Omental fat pad (tissue), 3 donors: ENCODE measurements at regions not wholly inside any gene's neighbourhood (a gene's known extent, or its start where the extent isn't known, plus 50 kb on each side); places are given as distances from the start of the nearest gene placed in this dataset.

Source experiments
- ATAC-seq: fragments of 150-250 bp; one replicate; pipeline ENCODE4 v1.9.1; 2016; ENCODE audit warnings: mild to moderate bottlenecking, moderate library complexity; ENCODE audit not compliant: low FRiP score
- DNase-seq: peaks from one replicate; pipeline ENCODE4 v3.0.0-alpha.2; 2019; ENCODE audit warnings: low spot score
- TF ChIP-seq, protein P1 (sequence below), 3 donors: fragments of 450-650 bp; IDR thresholded peaks; one replicate each; pipeline ENCODE4 v1.5.1; 2016 to 2017; ENCODE audit warnings: antibody characterized with exemption in 3 of 3, mild to moderate bottlenecking in 3 of 3, moderate library complexity in 2 of 3

DNA sequence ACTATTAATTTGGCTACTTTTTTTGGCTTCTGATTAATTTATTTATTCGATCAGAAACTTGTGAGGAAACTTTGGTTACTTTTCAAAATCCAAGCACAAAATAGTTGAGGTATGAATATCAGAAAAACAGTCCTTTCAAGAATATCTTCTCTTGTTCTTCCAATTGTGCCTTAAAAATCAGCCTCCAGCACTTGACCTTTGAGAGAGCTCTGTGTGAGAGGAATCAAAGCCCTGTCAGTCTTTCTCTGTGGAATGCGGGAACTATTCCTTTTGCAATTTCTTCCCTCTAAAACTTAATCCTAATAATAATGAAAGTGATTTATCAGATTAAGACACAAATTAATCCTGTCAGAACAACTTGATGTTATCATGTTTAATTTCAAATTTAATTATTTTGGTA, 185.9 kb downstream of the ABHD5 start:
- DNase-seq (no peak), ATAC-seq (no peak)
- TF ChIP-seq, protein P1, sequence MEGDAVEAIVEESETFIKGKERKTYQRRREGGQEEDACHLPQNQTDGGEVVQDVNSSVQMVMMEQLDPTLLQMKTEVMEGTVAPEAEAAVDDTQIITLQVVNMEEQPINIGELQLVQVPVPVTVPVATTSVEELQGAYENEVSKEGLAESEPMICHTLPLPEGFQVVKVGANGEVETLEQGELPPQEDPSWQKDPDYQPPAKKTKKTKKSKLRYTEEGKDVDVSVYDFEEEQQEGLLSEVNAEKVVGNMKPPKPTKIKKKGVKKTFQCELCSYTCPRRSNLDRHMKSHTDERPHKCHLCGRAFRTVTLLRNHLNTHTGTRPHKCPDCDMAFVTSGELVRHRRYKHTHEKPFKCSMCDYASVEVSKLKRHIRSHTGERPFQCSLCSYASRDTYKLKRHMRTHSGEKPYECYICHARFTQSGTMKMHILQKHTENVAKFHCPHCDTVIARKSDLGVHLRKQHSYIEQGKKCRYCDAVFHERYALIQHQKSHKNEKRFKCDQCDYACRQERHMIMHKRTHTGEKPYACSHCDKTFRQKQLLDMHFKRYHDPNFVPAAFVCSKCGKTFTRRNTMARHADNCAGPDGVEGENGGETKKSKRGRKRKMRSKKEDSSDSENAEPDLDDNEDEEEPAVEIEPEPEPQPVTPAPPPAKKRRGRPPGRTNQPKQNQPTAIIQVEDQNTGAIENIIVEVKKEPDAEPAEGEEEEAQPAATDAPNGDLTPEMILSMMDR (IDR thresholded peaks at IDR 0.05) = no peak

- DNase-seq (no peak), ATAC-seq (no peak)
Observed at GRCh38 chr3:43879166-43879565, 188.4 kb downstream of the ABHD5 start.

DNA sequence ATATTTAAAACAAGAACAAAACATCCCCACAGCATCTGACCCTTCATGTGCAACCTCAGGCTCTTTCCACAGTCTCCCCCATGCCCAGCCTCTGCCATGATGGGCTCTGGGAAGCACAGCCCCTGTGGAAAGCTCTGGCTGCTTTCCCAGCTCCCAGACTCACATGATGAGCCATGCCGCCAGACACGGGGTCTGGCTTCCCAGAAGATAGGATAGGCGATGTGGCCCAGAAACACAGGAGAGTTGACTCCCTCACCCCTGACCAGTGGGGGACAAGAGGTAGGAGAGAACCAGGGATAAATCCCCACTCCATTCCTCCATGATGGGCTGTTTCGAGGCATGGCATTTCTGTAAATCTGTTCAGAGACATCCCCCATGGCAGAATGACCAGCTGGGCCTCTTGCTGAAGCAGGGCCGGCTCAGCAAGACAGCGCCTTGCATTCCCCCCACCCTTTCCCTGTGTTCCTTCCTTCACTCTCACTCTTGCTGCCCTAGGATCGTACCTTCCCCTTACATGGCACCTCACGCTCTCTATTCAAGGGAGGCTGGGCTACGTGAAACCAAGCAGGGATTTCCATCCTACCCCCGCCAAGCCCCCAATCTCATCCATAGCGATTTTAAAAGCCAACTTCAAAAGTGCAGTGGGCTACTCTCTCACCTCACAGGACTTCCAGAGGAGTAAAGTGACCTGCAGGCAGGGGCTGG, 192.4 kb downstream of the ABHD5 start:
- TF ChIP-seq, protein P1 (IDR thresholded peaks at IDR 0.05) = no peak
- no peak for DNase-seq
- ATAC-seq = no peak

More at GRCh38 chr3:43879166-43879565, 188.4 kb downstream of the ABHD5 start:
- TF ChIP-seq, protein P1 (IDR thresholded peaks at IDR 0.05) = no peak

DNA sequence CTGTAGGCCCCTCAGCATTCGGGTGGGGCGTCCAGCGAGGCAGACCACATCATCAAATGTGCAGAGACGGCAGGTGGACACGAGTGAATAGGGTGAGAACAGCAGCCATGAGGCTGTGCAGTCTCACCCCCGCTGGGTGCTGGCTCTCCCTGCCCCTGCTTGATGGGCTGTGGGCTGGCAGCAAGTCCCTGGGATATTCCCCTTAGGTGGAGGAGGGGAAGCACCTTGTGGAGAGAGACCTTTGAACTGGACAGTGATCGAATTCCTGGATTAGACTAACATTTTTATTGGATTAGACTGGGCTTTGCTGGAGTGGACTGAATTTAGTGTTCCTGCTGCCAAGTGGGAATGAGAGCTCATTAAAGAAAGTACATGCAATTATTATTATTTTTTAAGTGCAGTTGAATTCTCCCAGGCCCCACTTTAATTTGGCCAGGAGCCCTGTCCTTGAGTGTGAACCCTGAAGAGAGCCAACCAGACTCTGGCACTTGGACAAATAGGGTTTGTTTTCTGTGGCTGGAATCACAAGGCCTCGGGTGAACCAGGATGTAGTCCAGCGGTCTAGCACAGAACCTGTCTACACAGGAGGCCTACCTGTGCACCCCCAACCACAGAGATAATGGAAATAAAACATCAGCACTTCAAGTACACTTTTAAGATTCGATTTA, 193.1 kb downstream of the ABHD5 start:
- ATAC-seq (no peak), DNase-seq (no peak)
- TF ChIP-seq, protein P1 (IDR thresholded peaks at IDR 0.05) = no peak

DNA sequence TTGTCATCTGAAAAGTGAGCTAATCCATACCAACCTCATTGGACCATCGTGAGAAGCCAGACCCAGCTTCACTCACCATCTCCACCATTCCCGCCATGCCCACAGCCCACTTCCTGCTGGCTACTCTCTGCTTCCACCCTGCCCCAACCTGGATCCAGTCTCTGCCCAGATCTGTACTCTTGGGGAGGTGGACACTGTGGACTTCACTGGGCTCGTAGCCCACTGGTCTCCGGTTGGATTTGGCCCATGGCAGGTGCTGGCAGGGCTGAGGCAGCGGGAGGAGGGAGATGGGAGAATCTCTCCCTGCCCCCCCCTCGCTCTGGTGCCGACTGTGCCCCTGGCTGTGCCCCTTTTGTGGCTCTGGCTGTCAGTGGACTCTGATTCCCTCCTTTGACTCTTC, 193.8 kb downstream of the ABHD5 start:
- DNase-seq (no peak), ATAC-seq (no peak)
- TF ChIP-seq, protein P1 (IDR thresholded peaks at IDR 0.05) = no peak

DNA sequence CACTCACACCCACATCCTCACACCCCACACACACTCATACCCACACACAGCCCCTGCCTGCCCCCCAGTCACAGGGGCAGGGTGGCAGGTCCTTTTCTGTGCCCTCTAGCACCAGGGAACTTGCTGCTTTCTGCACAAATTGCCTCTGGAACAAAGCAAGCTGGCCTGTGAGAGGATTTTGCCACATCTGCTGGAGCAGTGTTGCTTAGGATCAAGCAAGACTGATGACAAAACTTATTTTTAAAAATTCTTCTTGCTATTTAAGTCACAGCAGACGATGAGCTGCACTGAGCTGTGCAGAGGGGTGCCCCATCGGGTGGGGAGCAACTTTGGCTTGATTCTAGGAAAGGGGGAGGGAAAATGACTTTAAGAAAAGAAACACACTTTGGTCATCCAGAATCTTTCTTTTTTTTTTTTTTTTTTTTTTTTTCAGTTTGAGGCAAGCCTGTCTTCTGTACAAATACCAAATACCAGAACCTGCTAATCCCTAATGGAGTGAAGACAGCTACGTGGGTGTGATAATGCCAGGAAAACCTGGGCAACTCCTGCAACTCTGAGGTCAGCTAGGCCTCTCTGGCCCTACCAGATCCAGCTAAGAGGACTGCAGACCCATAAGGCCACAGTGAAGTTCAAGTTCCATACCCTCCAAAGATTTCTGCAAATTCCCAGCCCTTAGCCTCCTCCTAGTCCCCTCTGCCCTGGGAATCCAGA, 195.3 kb downstream of the ABHD5 start:
- peak; percentile 70 for ATAC-seq
- TF ChIP-seq, protein P1 (IDR thresholded peaks at IDR 0.05) = no peak
- no peak for DNase-seq
